ENCODE measurements at regions not wholly inside any gene's neighbourhood (a gene's known extent, or its start where the extent isn't known, plus 50 kb on each side); places are given as distances from the start of the nearest gene placed in this dataset.

GRCh38 chr6:2305951-2306350 lies 60.5 kb upstream of the GMDS start:
- TF ChIP-seq POLR2AphosphoS5 (IDR thresholded peaks at IDR 0.05; ENCODE audit: borderline replicate concordance, low read depth, low read length) (no peak), EZH2 (IDR thresholded peaks at IDR 0.05) (no peak)
